Activated CD4-positive, alpha-beta T cell treated with anti-CD3 and anti-CD28 coated beads, Interleukin-2, amount 50 U/mL, for 1 hour (primary cell): ENCODE measurements at regions not wholly inside any gene's neighbourhood (a gene's known extent, or its start where the extent isn't known, plus 50 kb on each side); places are given as distances from the start of the nearest gene placed in this dataset.

Experiments
- DNase-seq: peaks from one replicate; pipeline ENCODE4 v3.0.0-alpha.2; 2020

DNA sequence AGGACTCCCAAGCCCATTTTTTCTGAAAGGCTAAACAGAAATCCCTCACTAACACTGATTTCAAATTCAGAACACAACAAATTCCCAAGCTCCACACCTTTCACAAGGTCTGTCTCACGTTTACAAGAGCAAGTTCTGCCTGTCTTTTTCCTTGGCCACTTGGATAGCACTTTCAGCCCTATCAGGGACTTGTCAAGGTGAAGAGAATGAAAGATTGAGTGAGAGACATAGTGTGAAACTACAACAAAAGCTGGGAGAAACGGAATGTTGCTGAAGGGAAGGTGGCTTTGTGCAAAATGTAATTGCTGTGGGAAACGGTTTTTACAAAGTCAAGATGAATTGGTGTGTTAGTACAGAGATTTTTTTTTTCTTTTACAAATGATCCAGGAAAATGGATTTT is 89.4 kb upstream of the GATA6 start:
- DNase-seq: no peak

- no peak for DNase-seq
Observed at GRCh38 chr18:22082408-22082807, 87.0 kb upstream of the GATA6 start.

- no peak for DNase-seq
Observed at GRCh38 chr18:22084547-22084946, 84.8 kb upstream of the GATA6 start.

DNA sequence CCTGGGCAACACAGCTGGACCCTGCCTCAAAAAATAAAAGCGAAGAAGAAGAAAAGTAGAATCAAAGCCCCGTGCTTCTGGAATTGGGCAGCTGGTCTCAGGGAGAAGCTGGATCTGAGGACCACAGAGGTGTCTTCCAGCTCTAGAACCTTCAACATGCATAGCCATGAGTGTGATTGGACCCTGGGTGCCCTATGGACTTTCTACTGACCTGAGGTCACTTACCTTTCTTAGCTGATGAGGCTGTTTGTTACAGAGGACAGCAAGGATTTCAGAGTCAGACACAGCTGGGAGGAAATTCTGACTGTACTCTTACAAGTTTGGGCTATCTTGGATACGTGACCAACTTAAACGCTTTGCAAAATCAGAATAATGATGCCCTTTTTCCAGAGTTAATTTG is 82.4 kb upstream of the GATA6 start:
- DNase-seq: no peak

GRCh38 chr18:22088029-22088428 is 81.4 kb upstream of the GATA6 start:
- no peak for DNase-seq

DNA sequence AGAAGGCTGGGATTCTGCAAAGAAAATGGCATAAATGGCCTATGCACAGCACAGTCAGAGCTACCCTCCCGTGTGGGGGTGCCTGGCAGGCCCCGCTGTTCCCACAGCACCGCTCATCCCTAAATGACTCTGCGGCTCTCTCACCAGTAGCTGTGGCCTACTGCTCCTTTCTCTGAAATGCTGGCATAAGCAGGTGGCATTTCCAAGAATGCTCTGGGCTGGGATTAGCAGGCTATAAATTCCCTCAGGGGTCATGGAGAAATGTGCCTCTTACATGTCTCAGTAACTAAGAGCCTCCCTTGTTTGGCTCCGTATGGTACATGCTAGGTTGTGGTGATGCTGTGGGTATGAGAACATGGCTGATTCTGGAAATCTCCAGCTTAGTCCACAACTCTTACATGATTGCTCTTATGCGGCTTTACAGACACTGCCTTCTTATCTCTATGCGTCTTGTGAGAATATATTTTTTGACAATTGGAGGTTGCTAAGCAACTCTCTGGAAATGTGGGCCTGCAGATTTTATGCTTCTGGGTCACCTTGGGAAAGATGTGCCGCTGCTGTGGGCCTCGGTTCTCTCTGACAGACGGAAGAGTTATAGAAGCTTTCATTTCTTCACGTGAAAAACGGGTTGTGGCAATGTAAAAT is 80.3 kb upstream of the GATA6 start:
- no peak for DNase-seq

- no peak for DNase-seq
Observed at GRCh38 chr18:22091341-22091740, 78.0 kb upstream of the GATA6 start.

GRCh38 chr18:22093731-22094357 is 75.5 kb upstream of the GATA6 start:
- no peak for DNase-seq

GRCh38 chr18:22094358-22094734 is 75.0 kb upstream of the GATA6 start:
- no peak for DNase-seq

- no peak for DNase-seq
Observed at GRCh38 chr18:22098563-22098989, 70.8 kb upstream of the GATA6 start.

GRCh38 chr18:22099925-22100324 is 69.5 kb upstream of the GATA6 start:
- DNase-seq: no peak

DNA sequence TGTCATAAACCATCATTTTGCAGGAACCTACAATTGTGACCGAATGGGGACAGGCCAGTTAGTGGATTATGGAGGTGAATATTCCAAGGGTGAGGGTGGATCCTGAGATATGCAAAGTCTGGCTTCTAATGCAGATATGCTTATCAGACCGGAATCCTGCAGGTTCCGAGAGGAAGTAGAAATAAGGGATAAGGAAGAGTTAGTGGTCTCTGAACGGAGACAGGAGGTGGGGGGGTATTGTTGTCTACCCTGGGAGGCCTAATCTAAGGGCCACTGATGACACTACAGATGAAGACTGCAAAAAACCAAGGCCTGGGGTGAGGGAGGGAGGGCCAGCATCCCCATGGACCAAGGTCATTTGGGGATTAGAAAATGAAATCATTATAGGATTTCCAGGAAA is 67.7 kb upstream of the GATA6 start:
- DNase-seq: no peak

- no peak for DNase-seq
Observed at GRCh38 chr18:22102953-22103646, 66.3 kb upstream of the GATA6 start.

DNA sequence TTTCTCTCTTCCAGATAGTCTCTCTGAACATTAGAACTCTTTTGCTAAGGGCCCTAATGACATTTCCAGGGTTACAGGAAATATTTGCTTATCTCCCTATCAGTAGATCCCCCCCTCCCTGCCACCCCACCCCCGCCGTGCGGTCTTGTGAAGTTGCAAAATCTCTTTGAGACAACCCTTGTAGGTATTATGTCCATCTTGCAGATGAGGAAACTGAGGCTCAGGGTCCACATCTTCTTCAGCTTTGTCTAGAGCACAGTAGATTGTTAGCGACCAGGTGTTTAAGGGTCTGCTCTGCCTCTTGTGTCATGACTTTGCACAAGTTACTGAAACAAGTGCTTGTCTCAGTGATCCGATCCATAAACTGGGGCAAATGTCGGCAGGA is 65.8 kb upstream of the GATA6 start:
- no peak for DNase-seq

DNA sequence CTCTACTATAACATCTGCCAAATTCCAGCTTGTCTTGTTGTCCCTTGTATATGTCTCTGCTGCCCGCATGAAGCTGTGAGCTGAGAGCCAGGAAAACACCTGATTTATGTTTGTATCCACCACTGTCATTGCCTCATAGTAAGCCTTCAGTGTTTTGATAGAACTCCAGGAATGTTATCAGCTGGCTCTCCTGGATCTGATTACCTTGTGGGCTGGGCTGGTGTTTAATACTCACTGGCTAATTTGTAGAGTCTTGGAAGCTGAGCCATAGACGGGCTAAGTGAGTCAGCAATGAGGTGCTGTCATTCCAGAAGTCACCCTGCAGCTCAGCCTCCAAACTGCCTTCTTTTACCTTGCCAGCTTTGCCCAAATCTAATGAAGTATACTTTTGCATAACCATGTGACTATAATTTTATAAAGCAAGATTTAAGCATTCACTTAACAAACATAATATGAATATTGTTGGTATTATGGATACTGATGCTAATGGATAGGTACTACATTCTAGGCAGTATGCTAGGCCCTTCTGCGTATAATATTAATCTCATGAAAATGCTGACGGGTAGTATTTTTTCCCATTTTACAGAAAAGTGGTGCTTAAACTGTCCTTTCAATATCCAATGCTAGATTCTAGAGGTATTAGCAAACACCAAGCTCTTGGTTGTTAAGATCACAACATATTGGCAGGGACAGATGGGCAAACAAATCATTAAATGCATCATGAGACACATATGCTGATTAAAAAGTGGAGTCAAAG is 62.7 kb upstream of the GATA6 start:
- no peak for DNase-seq

- no peak for DNase-seq
Observed at GRCh38 chr18:22108674-22109073, 60.7 kb upstream of the GATA6 start.

DNA sequence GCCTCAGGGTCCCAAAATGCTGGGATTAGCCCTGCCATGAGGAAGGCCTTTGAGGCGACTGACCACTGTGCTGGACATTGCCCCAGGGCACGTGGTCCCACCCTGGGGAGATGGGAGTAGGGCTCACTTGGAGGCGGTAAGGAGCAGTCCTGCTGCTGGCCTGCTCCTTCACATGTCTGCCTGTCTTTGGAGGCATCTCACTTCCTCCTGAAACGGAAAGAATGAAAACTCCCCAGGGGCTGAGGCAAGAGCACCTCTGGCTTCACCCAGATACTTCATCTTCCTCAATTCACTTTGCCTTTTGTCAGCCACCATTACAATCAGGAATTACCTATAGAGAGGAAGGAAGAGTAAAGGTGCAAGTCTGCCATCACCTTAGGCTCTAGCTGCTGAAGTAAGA is 59.9 kb upstream of the GATA6 start:
- DNase-seq: no peak

- no peak for DNase-seq
Observed at GRCh38 chr18:22110461-22110924, 58.9 kb upstream of the GATA6 start.

GRCh38 chr18:22112215-22112614 is 57.2 kb upstream of the GATA6 start:
- no peak for DNase-seq

DNA sequence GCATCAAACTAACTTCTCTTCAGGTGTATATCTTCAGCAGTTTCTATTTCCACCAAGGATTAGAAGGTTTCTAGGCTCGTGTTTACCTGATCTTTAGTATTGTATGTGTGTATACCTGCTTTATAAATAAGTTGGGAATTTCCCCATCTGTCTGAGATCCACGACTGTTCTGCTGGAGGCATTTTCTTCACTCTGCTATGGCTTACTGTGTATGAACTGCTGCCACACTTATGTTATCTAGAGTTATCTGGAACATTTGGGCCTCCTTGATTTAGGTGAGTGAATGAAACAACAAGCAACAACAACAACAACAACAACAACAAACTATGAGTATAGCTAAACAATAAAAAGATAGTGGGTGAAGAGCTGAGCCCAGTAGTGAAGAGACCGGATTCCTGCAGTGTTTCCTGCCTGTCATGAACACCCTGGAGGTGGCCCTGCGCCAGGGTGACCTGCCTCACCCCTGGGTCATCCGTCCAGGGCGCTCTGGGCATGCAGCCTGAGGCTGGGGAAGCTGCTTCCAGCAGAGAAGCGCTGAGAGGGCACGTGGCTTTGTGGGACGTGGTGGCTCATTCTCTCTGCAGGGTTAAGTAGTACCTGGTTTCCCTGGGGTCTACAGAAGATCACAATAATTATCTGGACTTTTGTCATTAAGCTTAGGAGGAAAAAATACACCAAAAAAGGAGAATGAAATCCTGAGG is 56.1 kb upstream of the GATA6 start:
- no peak for DNase-seq

GRCh38 chr18:22114526-22115321 is 54.7 kb upstream of the GATA6 start:
- DNase-seq: no peak

GRCh38 chr18:22115573-22115972 is 53.8 kb upstream of the GATA6 start:
- no peak for DNase-seq
